SK-N-SH treated with all-trans-retinoic acid at 6 μM for 48 hours (cell line): ENCODE measurements at regions not wholly inside any gene's neighbourhood (a gene's known extent, or its start where the extent isn't known, plus 50 kb on each side); places are given as distances from the start of the nearest gene placed in this dataset.

ENCODE experiments used
- ATAC-seq: fragments of 200-7000 bp; cut with Tn5 transposase; 3 replicates; pipeline ENCODE4 v1.9.1; 2020; ENCODE audit warnings: mild to moderate bottlenecking, moderate library complexity
- ARNTL ChIP-seq: fragments of 450-650 bp; formaldehyde crosslinking; IDR thresholded peaks from 2 replicates; pipeline ENCODE4 v1.5.0; 2020; ENCODE audit warnings: low read depth, mild to moderate bottlenecking, moderate library complexity, borderline replicate concordance
- BACH2 ChIP-seq: fragments of 250-450 bp; sonication (Bioruptor Pico); IDR thresholded peaks from 2 replicates; pipeline ENCODE4 v1.9.0; 2021; ENCODE audit warnings: mild to moderate bottlenecking, borderline replicate concordance
- CREB5 ChIP-seq: fragments of 250-450 bp; sonication (Bioruptor Pico); IDR thresholded peaks from 2 replicates; pipeline ENCODE4 v1.5.1; 2020; ENCODE audit warnings: low read depth, mild to moderate bottlenecking, moderate library complexity
- CSDC2 ChIP-seq: fragments of 250-450 bp; sonication (Bioruptor Pico); IDR thresholded peaks from 2 replicates; pipeline ENCODE4 v1.5.0; 2020; ENCODE audit warnings: mild to moderate bottlenecking, moderate library complexity
- CSRNP3 ChIP-seq: fragments of 250-450 bp; sonication (Bioruptor Pico); IDR thresholded peaks from 2 replicates; pipeline ENCODE4 v1.5.1; 2021; ENCODE audit warnings: mild to moderate bottlenecking, moderate library complexity
- ESRRG ChIP-seq: fragments of 250-450 bp; sonication (Bioruptor Pico); IDR thresholded peaks from 2 replicates; pipeline ENCODE4 v1.6.1; 2021; ENCODE audit warnings: mild to moderate bottlenecking
- GLIS3 ChIP-seq: fragments of 250-450 bp; sonication (Bioruptor Pico); IDR thresholded peaks from 2 replicates; pipeline ENCODE4 v1.5.0; 2020; ENCODE audit warnings: mild to moderate bottlenecking, moderate library complexity
- ISL1 ChIP-seq: fragments of 250-450 bp; sonication (Bioruptor Pico); IDR thresholded peaks from 2 replicates; pipeline ENCODE4 v2.1.2; 2022; ENCODE audit warnings: mild to moderate bottlenecking, moderate library complexity
- OSR1 ChIP-seq: fragments of 250-450 bp; sonication (Bioruptor Pico); IDR thresholded peaks from 2 replicates; pipeline ENCODE4 v1.8.0; 2022; ENCODE audit warnings: moderate library complexity, mild to moderate bottlenecking, inconsistent platforms
- PATZ1 ChIP-seq: fragments of 250-450 bp; sonication (Bioruptor Pico); IDR thresholded peaks from 2 replicates; pipeline ENCODE4 v1.8.0; 2020; ENCODE audit warnings: mild to moderate bottlenecking, moderate library complexity, borderline replicate concordance
- PPARA ChIP-seq: fragments of 250-450 bp; sonication (Bioruptor Pico); IDR thresholded peaks from 2 replicates; pipeline ENCODE4 v1.5.0; 2020; ENCODE audit warnings: mild to moderate bottlenecking, borderline replicate concordance
- RARB ChIP-seq: fragments of 250-450 bp; sonication (Bioruptor Pico); IDR thresholded peaks from 2 replicates; pipeline ENCODE4 v1.8.0; 2021; ENCODE audit warnings: mild to moderate bottlenecking, moderate library complexity
- TCF4 ChIP-seq: fragments of 250-450 bp; sonication (Bioruptor Pico); IDR thresholded peaks from 2 replicates; pipeline ENCODE4 v1.8.0; 2021; ENCODE audit warnings: mild to moderate bottlenecking, moderate library complexity, borderline replicate concordance
- TOX ChIP-seq: fragments of 250-450 bp; sonication (Bioruptor Pico); IDR thresholded peaks from 2 replicates; pipeline ENCODE4 v1.8.0; 2021; ENCODE audit warnings: mild to moderate bottlenecking, moderate library complexity, borderline replicate concordance
- TSHZ2 ChIP-seq: fragments of 250-450 bp; sonication (Bioruptor Pico); IDR thresholded peaks from 2 replicates; pipeline ENCODE4 v1.5.0; 2020; ENCODE audit warnings: mild to moderate bottlenecking, moderate library complexity
- ZFP3 ChIP-seq: fragments of 250-450 bp; sonication (Bioruptor Pico); IDR thresholded peaks from 2 replicates; pipeline ENCODE4 v1.5.0; 2020; ENCODE audit warnings: mild to moderate bottlenecking, moderate library complexity
- ZFP30 ChIP-seq: fragments of 450-650 bp; formaldehyde crosslinking; IDR thresholded peaks from 2 replicates; pipeline ENCODE4 v1.5.0; 2022; ENCODE audit warnings: mild to moderate bottlenecking, moderate library complexity
- ZNF565 ChIP-seq: fragments of 450-650 bp; formaldehyde crosslinking; conservative IDR thresholded peaks from 2 replicates; pipeline ENCODE4 v1.5.0; 2020; ENCODE audit warnings: low read depth, mild to moderate bottlenecking, moderate library complexity
- ZNF70 ChIP-seq: fragments of 450-650 bp; formaldehyde crosslinking; IDR thresholded peaks from 2 replicates; pipeline ENCODE4 v1.5.0; 2020; ENCODE audit warnings: mild to moderate bottlenecking, moderate library complexity
- ZNF8 ChIP-seq: fragments of 450-650 bp; formaldehyde crosslinking; IDR thresholded peaks from 2 replicates; pipeline ENCODE4 v1.5.0; 2020; ENCODE audit warnings: mild to moderate bottlenecking, moderate library complexity

- no peak for ATAC-seq
- peak; percentile 21; the same call in 1 of the 2 replicates for TF ChIP-seq ISL1 (CRISPR knock-in tag)
- TF ChIP-seq ZNF8 (CRISPR knock-in tag), result 0 out of 2 replicates have a peak, but pooled peaks have one; percentile 5
- TF ChIP-seq TCF4 (CRISPR knock-in tag), result peak; percentile 70; the same call in 1 of the 2 replicates
- peak; percentile 81 for TF ChIP-seq TSHZ2
- no peak for TF ChIP-seq CREB5 (CRISPR knock-in tag)
- TF ChIP-seq ARNTL, result no peak
Observed at GRCh38 chr2:208929139-208929864, 494.5 kb upstream of the MAP2 start.

- ATAC-seq, result no peak
- TF ChIP-seq ESRRG (CRISPR knock-in tag) (no peak), CREB5 (CRISPR knock-in tag) (no peak), CSRNP3 (no peak), ZNF565 (no peak), GLIS3 (CRISPR knock-in tag) (no peak), BACH2 (CRISPR knock-in tag) (no peak), PATZ1 (CRISPR knock-in tag) (no peak), ARNTL (no peak), OSR1 (CRISPR knock-in tag) (no peak), CSDC2 (no peak), ZFP3 (CRISPR knock-in tag) (no peak), RARB (CRISPR knock-in tag) (no peak), TSHZ2 (no peak), TOX (no peak)
Observed at GRCh38 chr2:208929894-208930427, 493.9 kb upstream of the MAP2 start.

GRCh38 chr2:208935531-208935930 is 488.3 kb upstream of the MAP2 start:
- ATAC-seq, result no peak
- TF ChIP-seq ZNF70 (CRISPR knock-in tag) (no peak), ESRRG (CRISPR knock-in tag) (no peak), ZNF565 (no peak), TOX (no peak), ARNTL (no peak), PPARA (no peak), CREB5 (CRISPR knock-in tag) (no peak), TSHZ2 (no peak), ZFP30 (CRISPR knock-in tag) (no peak)
